ENCODE measurements at regions not wholly inside any gene's neighbourhood (a gene's known extent, or its start where the extent isn't known, plus 50 kb on each side); places are given as distances from the start of the nearest gene placed in this dataset.
A peak's percentile ranks its signal among the peaks of the same experiment; 100 is the strongest.

DNA sequence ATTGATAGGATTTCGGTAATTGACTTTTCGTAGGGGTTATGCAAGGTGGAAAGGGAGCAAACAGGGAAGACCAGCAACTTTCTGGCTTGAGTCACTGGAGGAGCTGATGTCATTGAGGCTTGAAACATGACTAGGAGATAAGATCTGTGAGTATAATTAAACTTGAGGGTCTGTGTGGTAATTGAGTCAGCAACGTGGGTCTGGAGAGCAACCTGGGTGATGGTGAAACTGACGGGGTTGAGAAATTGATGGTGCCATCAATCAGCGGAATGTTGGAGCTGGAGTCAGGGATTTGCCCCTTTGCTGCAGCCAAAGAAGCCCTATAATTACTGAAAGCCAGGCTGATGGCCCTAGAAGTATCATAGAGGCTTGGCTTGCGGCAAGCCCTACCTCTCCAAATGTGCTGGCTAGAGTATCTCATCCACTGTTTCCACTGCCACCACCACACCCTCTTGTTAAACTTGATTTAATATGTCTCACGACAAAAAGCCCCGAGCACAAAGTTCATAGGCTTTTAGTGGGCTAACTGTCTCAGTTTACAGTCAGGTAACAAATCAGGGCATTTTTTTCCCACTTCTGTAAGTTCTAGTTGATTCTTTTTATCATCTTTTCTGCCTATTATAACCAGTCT lies 186.9 kb upstream of the ELAC2 start (continued):
- no peak for TF ChIP-seq ZNF555 (tag by site-specific recombination; conservative IDR thresholded peaks at IDR 0.05)
- no peak for TF ChIP-seq ZNF48 (tag by site-specific recombination; IDR thresholded peaks at IDR 0.05)
- TF ChIP-seq, protein P1, sequence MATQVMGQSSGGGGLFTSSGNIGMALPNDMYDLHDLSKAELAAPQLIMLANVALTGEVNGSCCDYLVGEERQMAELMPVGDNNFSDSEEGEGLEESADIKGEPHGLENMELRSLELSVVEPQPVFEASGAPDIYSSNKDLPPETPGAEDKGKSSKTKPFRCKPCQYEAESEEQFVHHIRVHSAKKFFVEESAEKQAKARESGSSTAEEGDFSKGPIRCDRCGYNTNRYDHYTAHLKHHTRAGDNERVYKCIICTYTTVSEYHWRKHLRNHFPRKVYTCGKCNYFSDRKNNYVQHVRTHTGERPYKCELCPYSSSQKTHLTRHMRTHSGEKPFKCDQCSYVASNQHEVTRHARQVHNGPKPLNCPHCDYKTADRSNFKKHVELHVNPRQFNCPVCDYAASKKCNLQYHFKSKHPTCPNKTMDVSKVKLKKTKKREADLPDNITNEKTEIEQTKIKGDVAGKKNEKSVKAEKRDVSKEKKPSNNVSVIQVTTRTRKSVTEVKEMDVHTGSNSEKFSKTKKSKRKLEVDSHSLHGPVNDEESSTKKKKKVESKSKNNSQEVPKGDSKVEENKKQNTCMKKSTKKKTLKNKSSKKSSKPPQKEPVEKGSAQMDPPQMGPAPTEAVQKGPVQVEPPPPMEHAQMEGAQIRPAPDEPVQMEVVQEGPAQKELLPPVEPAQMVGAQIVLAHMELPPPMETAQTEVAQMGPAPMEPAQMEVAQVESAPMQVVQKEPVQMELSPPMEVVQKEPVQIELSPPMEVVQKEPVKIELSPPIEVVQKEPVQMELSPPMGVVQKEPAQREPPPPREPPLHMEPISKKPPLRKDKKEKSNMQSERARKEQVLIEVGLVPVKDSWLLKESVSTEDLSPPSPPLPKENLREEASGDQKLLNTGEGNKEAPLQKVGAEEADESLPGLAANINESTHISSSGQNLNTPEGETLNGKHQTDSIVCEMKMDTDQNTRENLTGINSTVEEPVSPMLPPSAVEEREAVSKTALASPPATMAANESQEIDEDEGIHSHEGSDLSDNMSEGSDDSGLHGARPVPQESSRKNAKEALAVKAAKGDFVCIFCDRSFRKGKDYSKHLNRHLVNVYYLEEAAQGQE (tag by site-specific recombination; IDR thresholded peaks at IDR 0.05): no peak
- TF ChIP-seq, protein P2, sequence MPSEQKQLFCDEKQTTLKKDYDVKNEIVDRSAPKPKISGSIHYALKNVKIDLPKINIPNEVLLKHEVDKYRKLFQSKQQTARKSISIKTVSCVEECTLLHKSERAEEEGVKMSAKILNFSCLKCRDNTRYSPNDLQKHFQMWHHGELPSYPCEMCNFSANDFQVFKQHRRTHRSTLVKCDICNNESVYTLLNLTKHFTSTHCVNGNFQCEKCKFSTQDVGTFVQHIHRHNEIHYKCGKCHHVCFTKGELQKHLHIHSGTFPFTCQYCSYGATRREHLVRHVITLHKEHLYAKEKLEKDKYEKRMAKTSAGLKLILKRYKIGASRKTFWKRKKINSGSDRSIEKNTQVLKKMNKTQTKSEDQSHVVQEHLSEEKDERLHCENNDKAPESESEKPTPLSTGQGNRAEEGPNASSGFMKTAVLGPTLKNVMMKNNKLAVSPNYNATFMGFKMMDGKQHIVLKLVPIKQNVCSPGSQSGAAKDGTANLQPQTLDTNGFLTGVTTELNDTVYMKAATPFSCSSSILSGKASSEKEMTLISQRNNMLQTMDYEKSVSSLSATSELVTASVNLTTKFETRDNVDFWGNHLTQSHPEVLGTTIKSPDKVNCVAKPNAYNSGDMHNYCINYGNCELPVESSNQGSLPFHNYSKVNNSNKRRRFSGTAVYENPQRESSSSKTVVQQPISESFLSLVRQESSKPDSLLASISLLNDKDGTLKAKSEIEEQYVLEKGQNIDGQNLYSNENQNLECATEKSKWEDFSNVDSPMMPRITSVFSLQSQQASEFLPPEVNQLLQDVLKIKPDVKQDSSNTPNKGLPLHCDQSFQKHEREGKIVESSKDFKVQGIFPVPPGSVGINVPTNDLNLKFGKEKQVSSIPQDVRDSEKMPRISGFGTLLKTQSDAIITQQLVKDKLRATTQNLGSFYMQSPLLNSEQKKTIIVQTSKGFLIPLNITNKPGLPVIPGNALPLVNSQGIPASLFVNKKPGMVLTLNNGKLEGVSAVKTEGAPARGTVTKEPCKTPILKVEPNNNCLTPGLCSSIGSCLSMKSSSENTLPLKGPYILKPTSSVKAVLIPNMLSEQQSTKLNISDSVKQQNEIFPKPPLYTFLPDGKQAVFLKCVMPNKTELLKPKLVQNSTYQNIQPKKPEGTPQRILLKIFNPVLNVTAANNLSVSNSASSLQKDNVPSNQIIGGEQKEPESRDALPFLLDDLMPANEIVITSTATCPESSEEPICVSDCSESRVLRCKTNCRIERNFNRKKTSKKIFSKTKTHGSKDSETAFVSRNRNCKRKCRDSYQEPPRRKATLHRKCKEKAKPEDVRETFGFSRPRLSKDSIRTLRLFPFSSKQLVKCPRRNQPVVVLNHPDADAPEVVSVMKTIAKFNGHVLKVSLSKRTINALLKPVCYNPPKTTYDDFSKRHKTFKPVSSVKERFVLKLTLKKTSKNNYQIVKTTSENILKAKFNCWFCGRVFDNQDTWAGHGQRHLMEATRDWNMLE (tag by site-specific recombination; conservative IDR thresholded peaks at IDR 0.05; ENCODE audit: low read depth): peak; percentile 40; the same call in 1 of the 2 replicates
- no peak for TF ChIP-seq ZNF610 (tag by site-specific recombination; IDR thresholded peaks at IDR 0.05; ENCODE audit: borderline replicate concordance)
- no peak for TF ChIP-seq ZNF416 (tag by site-specific recombination; IDR thresholded peaks at IDR 0.05)
- no peak for TF ChIP-seq ZXDB (tag by site-specific recombination; IDR thresholded peaks at IDR 0.05)
- peak; percentile 82 for TF ChIP-seq ZNF629 (tag by site-specific recombination; IDR thresholded peaks at IDR 0.05)
- peak; percentile 53; the same call in 1 of the 2 replicates for TF ChIP-seq ZEB2 (tag by site-specific recombination; IDR thresholded peaks at IDR 0.05)
- TF ChIP-seq, protein P3, sequence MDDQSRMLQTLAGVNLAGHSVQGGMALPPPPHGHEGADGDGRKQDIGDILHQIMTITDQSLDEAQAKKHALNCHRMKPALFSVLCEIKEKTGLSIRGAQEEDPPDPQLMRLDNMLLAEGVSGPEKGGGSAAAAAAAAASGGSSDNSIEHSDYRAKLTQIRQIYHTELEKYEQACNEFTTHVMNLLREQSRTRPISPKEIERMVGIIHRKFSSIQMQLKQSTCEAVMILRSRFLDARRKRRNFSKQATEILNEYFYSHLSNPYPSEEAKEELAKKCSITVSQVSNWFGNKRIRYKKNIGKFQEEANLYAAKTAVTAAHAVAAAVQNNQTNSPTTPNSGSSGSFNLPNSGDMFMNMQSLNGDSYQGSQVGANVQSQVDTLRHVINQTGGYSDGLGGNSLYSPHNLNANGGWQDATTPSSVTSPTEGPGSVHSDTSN (CRISPR knock-in tag; IDR thresholded peaks at IDR 0.05): no peak
- TF ChIP-seq, protein P4, sequence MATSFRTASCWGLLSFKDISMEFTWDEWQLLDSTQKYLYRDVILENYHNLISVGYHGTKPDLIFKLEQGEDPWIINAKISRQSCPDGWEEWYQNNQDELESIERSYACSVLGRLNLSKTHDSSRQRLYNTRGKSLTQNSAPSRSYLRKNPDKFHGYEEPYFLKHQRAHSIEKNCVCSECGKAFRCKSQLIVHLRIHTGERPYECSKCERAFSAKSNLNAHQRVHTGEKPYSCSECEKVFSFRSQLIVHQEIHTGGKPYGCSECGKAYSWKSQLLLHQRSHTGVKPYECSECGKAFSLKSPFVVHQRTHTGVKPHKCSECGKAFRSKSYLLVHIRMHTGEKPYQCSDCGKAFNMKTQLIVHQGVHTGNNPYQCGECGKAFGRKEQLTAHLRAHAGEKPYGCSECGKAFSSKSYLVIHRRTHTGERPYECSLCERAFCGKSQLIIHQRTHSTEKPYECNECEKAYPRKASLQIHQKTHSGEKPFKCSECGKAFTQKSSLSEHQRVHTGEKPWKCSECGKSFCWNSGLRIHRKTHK (tag by site-specific recombination; IDR thresholded peaks at IDR 0.05): no peak
- no peak for TF ChIP-seq MEIS1 (CRISPR knock-in tag; IDR thresholded peaks at IDR 0.05; ENCODE audit: borderline replicate concordance)
- TF ChIP-seq ZBTB21 (tag by site-specific recombination; IDR thresholded peaks at IDR 0.05): peak; percentile 71
- TF ChIP-seq ZFHX2 (tag by site-specific recombination; conservative IDR thresholded peaks at IDR 0.05): no peak
- TF ChIP-seq, protein P5, sequence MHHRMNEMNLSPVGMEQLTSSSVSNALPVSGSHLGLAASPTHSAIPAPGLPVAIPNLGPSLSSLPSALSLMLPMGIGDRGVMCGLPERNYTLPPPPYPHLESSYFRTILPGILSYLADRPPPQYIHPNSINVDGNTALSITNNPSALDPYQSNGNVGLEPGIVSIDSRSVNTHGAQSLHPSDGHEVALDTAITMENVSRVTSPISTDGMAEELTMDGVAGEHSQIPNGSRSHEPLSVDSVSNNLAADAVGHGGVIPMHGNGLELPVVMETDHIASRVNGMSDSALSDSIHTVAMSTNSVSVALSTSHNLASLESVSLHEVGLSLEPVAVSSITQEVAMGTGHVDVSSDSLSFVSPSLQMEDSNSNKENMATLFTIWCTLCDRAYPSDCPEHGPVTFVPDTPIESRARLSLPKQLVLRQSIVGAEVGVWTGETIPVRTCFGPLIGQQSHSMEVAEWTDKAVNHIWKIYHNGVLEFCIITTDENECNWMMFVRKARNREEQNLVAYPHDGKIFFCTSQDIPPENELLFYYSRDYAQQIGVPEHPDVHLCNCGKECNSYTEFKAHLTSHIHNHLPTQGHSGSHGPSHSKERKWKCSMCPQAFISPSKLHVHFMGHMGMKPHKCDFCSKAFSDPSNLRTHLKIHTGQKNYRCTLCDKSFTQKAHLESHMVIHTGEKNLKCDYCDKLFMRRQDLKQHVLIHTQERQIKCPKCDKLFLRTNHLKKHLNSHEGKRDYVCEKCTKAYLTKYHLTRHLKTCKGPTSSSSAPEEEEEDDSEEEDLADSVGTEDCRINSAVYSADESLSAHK (tag by site-specific recombination; IDR thresholded peaks at IDR 0.05): peak; percentile 58; the same call in 1 of the 2 replicates
- TF ChIP-seq ZNF169 (tag by site-specific recombination; IDR thresholded peaks at IDR 0.05): no peak
- no peak for TF ChIP-seq ZSCAN16 (tag by site-specific recombination; IDR thresholded peaks at IDR 0.05)
- TF ChIP-seq ZNF423 (tag by site-specific recombination; IDR thresholded peaks at IDR 0.05): no peak
- TF ChIP-seq SCRT1 (tag by site-specific recombination; IDR thresholded peaks at IDR 0.05; ENCODE audit: borderline replicate concordance): no peak
- no peak for TF ChIP-seq ZNF571 (tag by site-specific recombination; IDR thresholded peaks at IDR 0.05)
- TF ChIP-seq YY1 (tag by site-specific recombination; IDR thresholded peaks at IDR 0.05): no peak
- TF ChIP-seq, protein P6, sequence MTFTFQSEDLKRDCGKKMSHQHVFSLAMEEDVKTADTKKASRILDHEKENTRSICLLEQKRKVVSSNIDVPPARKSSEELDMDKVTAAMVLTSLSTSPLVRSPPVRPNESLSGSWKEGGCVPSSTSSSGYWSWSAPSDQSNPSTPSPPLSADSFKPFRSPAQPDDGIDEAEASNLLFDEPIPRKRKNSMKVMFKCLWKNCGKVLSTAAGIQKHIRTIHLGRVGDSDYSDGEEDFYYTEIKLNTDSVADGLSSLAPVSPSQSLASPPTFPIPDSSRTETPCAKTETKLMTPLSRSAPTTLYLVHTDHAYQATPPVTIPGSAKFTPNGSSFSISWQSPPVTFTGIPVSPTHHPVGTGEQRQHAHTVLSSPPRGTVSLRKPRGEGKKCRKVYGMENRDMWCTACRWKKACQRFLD (tag by site-specific recombination; IDR thresholded peaks at IDR 0.05): no peak
- TF ChIP-seq GLI4 (tag by site-specific recombination; IDR thresholded peaks at IDR 0.05): no peak
- TF ChIP-seq KLF10 (tag by site-specific recombination; IDR thresholded peaks at IDR 0.05): peak; percentile 30; the same call in 1 of the 2 replicates
- TF ChIP-seq OVOL3 (tag by site-specific recombination; IDR thresholded peaks at IDR 0.05): no peak
- TF ChIP-seq ZNF549 (tag by site-specific recombination; IDR thresholded peaks at IDR 0.05): no peak
